CD4-positive, alpha-beta T cell treated with Interleukin-6 for 4 hours (primary cell): ENCODE measurements at regions not wholly inside any gene's neighbourhood (a gene's known extent, or its start where the extent isn't known, plus 50 kb on each side); places are given as distances from the start of the nearest gene placed in this dataset.
"Not testable (repeated sequence)": the region's sequence is repeated elsewhere in the genome, so short reads cannot be mapped to it uniquely, and the experiment has no call there.

Source experiments
- DNase-seq: peaks from one replicate; pipeline ENCODE4 v3.0.0-alpha.2; 2020; ENCODE audit warnings: mixed read lengths

- no peak for DNase-seq
These were observed 367.6 kb upstream of the AGA start for GRCh38 chr4:177809791-177810190.

GRCh38 chr4:177810220-177810619 lies 368.0 kb upstream of the AGA start:
- no peak for DNase-seq

- not testable (repeated sequence) for DNase-seq
These were observed 376.2 kb upstream of the AGA start for GRCh38 chr4:177818392-177818791.

- DNase-seq, result no peak
These were observed 384.7 kb upstream of the AGA start for GRCh38 chr4:177826973-177827372.

- DNase-seq, result no peak
These were observed 399.0 kb upstream of the AGA start for GRCh38 chr4:177841258-177841657.

GRCh38 chr4:177853229-177853628 lies 411.0 kb upstream of the AGA start:
- DNase-seq, result no peak

GRCh38 chr4:177855507-177856197 lies 413.4 kb upstream of the AGA start:
- DNase-seq, result no peak

- DNase-seq, result no peak
These were observed 417.9 kb upstream of the AGA start for GRCh38 chr4:177860171-177860570.

GRCh38 chr4:177861551-177862094 lies 419.4 kb upstream of the AGA start:
- no peak for DNase-seq

GRCh38 chr4:177862541-177863176 lies 420.4 kb upstream of the AGA start:
- no peak for DNase-seq

GRCh38 chr4:177879851-177880250 lies 437.6 kb upstream of the AGA start:
- no peak for DNase-seq

GRCh38 chr4:177895136-177895535 lies 452.9 kb upstream of the AGA start:
- DNase-seq, result no peak

- no peak for DNase-seq
These were observed 459.5 kb upstream of the AGA start for GRCh38 chr4:177901786-177902185.

- no peak for DNase-seq
These were observed 460.1 kb upstream of the AGA start for GRCh38 chr4:177902386-177902785.

- no peak for DNase-seq
These were observed 465.6 kb upstream of the AGA start for GRCh38 chr4:177907736-177908424.

GRCh38 chr4:177921715-177922114 lies 479.5 kb upstream of the AGA start:
- DNase-seq, result no peak

GRCh38 chr4:177923888-177924287 lies 481.7 kb upstream of the AGA start:
- DNase-seq, result no peak

GRCh38 chr4:177937041-177937440 lies 494.8 kb upstream of the AGA start:
- DNase-seq, result no peak

- DNase-seq, result no peak
These were observed 496.0 kb upstream of the AGA start for GRCh38 chr4:177938226-177938625.

GRCh38 chr4:177945268-177945667 lies 503.0 kb upstream of the AGA start:
- no peak for DNase-seq

GRCh38 chr4:177947607-177948006 lies 505.4 kb upstream of the AGA start:
- no peak for DNase-seq

GRCh38 chr4:177948853-177949252 lies 506.6 kb upstream of the AGA start:
- DNase-seq, result no peak

GRCh38 chr4:177951026-177951425 lies 508.8 kb upstream of the AGA start:
- no peak for DNase-seq

- no peak for DNase-seq
These were observed 510.5 kb upstream of the AGA start for GRCh38 chr4:177952723-177953122.
